Fibroblast of peridontal ligament (primary cell): ENCODE measurements at regions not wholly inside any gene's neighbourhood (a gene's known extent, or its start where the extent isn't known, plus 50 kb on each side); places are given as distances from the start of the nearest gene placed in this dataset.

ENCODE experiments used
- DNase-seq: peaks from one replicate; pipeline ENCODE4 v3.0.0-alpha.2; 2010; ENCODE audit errors: extremely low read depth

GRCh38 chr9:21564175-21564574 is 82.1 kb upstream of the IFNE start:
- no peak for DNase-seq

GRCh38 chr9:21565155-21565554 is 83.0 kb upstream of the IFNE start:
- no peak for DNase-seq

GRCh38 chr9:21567926-21568325 is 85.8 kb upstream of the IFNE start:
- DNase-seq = no peak

- no peak for DNase-seq
Observed at GRCh38 chr9:21568484-21568883, 86.4 kb upstream of the IFNE start.

GRCh38 chr9:21569721-21570120 is 87.6 kb upstream of the IFNE start:
- DNase-seq = no peak

GRCh38 chr9:21570643-21571275 is 88.6 kb upstream of the IFNE start:
- no peak for DNase-seq

GRCh38 chr9:21574261-21574660 is 92.1 kb upstream of the IFNE start:
- no peak for DNase-seq

- peak; percentile 95 for DNase-seq
Observed at GRCh38 chr9:21576331-21577189, 94.4 kb upstream of the IFNE start.

GRCh38 chr9:21579247-21579671 is 97.1 kb upstream of the IFNE start:
- no peak for DNase-seq

GRCh38 chr9:21579743-21580142 is 97.6 kb upstream of the IFNE start:
- no peak for DNase-seq

- DNase-seq = no peak
Observed at GRCh38 chr9:21580636-21581378, 98.7 kb upstream of the IFNE start.

GRCh38 chr9:21583628-21584377 is 101.7 kb upstream of the IFNE start:
- peak; percentile 68 for DNase-seq

- DNase-seq = no peak
Observed at GRCh38 chr9:21584890-21585289, 102.8 kb upstream of the IFNE start.

- no peak for DNase-seq
Observed at GRCh38 chr9:21585756-21586752, 103.9 kb upstream of the IFNE start.

GRCh38 chr9:21589344-21590056 is 107.4 kb upstream of the IFNE start:
- no peak for DNase-seq

- DNase-seq = no peak
Observed at GRCh38 chr9:21590058-21590996, 108.2 kb upstream of the IFNE start.

GRCh38 chr9:21591221-21592062 is 109.3 kb upstream of the IFNE start:
- DNase-seq = peak; percentile 96

GRCh38 chr9:21592063-21592338 is 109.9 kb upstream of the IFNE start:
- no peak for DNase-seq
